Naive thymus-derived CD4-positive, alpha-beta T cell (primary cell): ENCODE measurements at regions not wholly inside any gene's neighbourhood (a gene's known extent, or its start where the extent isn't known, plus 50 kb on each side); places are given as distances from the start of the nearest gene placed in this dataset.

Experiments used
- ATAC-seq: fragments of 150-1000 bp; cut with Tn5 transposase; 2 replicates; pipeline ENCODE4 v1.10.0; 2021; ENCODE audit warnings: mild to moderate bottlenecking, moderate library complexity
- CTCF ChIA-PET: fragments of 350-600 bp; sonication (Branson Sonifier 250); formaldehyde crosslinking; loops from one replicate; lab custom pipeline; 2021; ENCODE audit warnings: antibody characterized with exemption; lab: Charles Lee
- POLR2A ChIA-PET: fragments of 350-600 bp; sonication (Branson Sonifier 250); formaldehyde crosslinking; loops from one replicate; lab custom pipeline; 2021; ENCODE audit warnings: antibody characterized with exemption, inconsistent platforms; lab: Charles Lee
- DNase-seq, 9 donors: peaks; one replicate each; pipeline versions ENCODE4 v3.0.0 to v3.0.0-alpha.2; 2020 to 2022; ENCODE audit warnings: mixed read lengths in 1 of 9
- H3K27ac ChIP-seq: one replicate; pipeline ENCODE4 v1.7.0; 2013; ENCODE audit warnings: mild to moderate bottlenecking, low read depth, low read length, moderate library complexity
- H3K27me3 ChIP-seq, 2 donors: one replicate each; pipeline ENCODE4 v1.7.0; 2013; ENCODE audit warnings: low read length in 2 of 2, mild to moderate bottlenecking in 2 of 2, moderate library complexity in 2 of 2; ENCODE audit not compliant: control insufficient read depth in 2 of 2, insufficient read depth in 2 of 2
- H3K36me3 ChIP-seq, 3 experiments: 1 replicate in 2 of 3; 2 replicates in 1 of 3; pipeline ENCODE4 v1.7.0; 2013; ENCODE audit warnings: low read length in 3 of 3, mild to moderate bottlenecking in 3 of 3, moderate library complexity in 1 of 3; ENCODE audit not compliant: insufficient read depth in 3 of 3, control insufficient read depth in 2 of 3
- H3K4me1 ChIP-seq, 2 donors: one replicate each; pipeline ENCODE4 v1.7.0; 2013; ENCODE audit warnings: low read length in 2 of 2, mild to moderate bottlenecking in 2 of 2, moderate library complexity in 1 of 2; ENCODE audit not compliant: control insufficient read depth in 2 of 2, insufficient read depth in 2 of 2
- H3K4me3 ChIP-seq: 2 replicates; pipeline ENCODE4 v1.7.0; 2013; ENCODE audit warnings: mild to moderate bottlenecking, low read length
- H3K9me3 ChIP-seq, 3 experiments: 1 replicate in 2 of 3; 2 replicates in 1 of 3; pipeline ENCODE4 v1.7.0; 2013; ENCODE audit warnings: low read length in 3 of 3; ENCODE audit not compliant: control insufficient read depth in 2 of 3
- H3K27ac Mint-ChIP-seq, 9 donors: one replicate each; pipeline ENCODE4 v1.8.0; 2020 to 2022; ENCODE audit warnings: mixed read lengths in 9 of 9, mild to moderate bottlenecking in 8 of 9, moderate library complexity in 5 of 9, inconsistent platforms in 2 of 9
- H3K27me3 Mint-ChIP-seq, 5 donors: one replicate each; pipeline ENCODE4 v1.8.0; 2021 to 2022; ENCODE audit warnings: mixed read lengths in 5 of 5, mild to moderate bottlenecking in 1 of 5
- H3K36me3 Mint-ChIP-seq, 5 donors: one replicate each; pipeline ENCODE4 v1.8.0; 2020 to 2022; ENCODE audit warnings: mixed read lengths in 5 of 5, mild to moderate bottlenecking in 3 of 5, inconsistent platforms in 1 of 5
- H3K4me1 Mint-ChIP-seq, 7 donors: one replicate each; pipeline ENCODE4 v1.8.0; 2020 to 2022; ENCODE audit warnings: mixed read lengths in 7 of 7, mild to moderate bottlenecking in 3 of 7, inconsistent platforms in 1 of 7
- H3K4me3 Mint-ChIP-seq, 10 donors: one replicate each; pipeline ENCODE4 v1.8.0; 2020 to 2022; ENCODE audit warnings: mild to moderate bottlenecking in 10 of 10, mixed read lengths in 10 of 10, moderate library complexity in 6 of 10, inconsistent platforms in 2 of 10
- H3K9me3 Mint-ChIP-seq, 11 donors: one replicate each; pipeline ENCODE4 v1.8.0; 2020 to 2022; ENCODE audit warnings: mixed read lengths in 11 of 11, mild to moderate bottlenecking in 4 of 11, inconsistent platforms in 1 of 11, moderate library complexity in 1 of 11
- intact Hi-C, 2 donors: fragments of 100-400 bp; cut with micrococcal nuclease; formaldehyde crosslinking; loops; one replicate each; pipeline ENCODE4 v1.15.1; 2023

GRCh38 chr6:132079286-132079685 is 128.1 kb upstream of the CCN2 start:
- POLR2A ChIA-PET, result no interaction called here
- intact Hi-C loops, result no loop called here
- CTCF ChIA-PET, result no interaction called here
- H3K27ac ChIP-seq, result no peak overlapping the region
- Mint-ChIP-seq H3K9me3 (peaks cover 0 to 7% (median 0%) of the 10 kb centered on the region in 11 donors), H3K27me3 (peaks cover 0 to 20% (median 6%) of the 10 kb centered on the region in 5 donors), H3K36me3 (no peaks in the 10 kb centered on the region), H3K27ac (no peak overlapping the region), H3K4me1 (no peaks in the 10 kb centered on the region), H3K4me3 (no peak overlapping the region)
- H3K36me3 ChIP-seq, result no peaks in the 10 kb centered on the region
- no peak overlapping the region for H3K4me3 ChIP-seq
- no peak for DNase-seq
- H3K9me3 ChIP-seq, result no peaks in the 10 kb centered on the region
- H3K27me3 ChIP-seq, result no peaks in the 10 kb centered on the region
- no peak for ATAC-seq
- H3K4me1 ChIP-seq, result no peaks in the 10 kb centered on the region

- Histone ChIP-seq H3K9me3 (no peaks in the 10 kb centered on the region), H3K36me3 (no peaks in the 10 kb centered on the region), H3K27me3 (no peaks in the 10 kb centered on the region), H3K27ac (no peak overlapping the region), H3K4me1 (no peaks in the 10 kb centered on the region), H3K4me3 (no peak overlapping the region)
- no peak overlapping the region for H3K27ac Mint-ChIP-seq
- H3K4me1 Mint-ChIP-seq, result no peaks in the 10 kb centered on the region
- no peak overlapping the region for H3K4me3 Mint-ChIP-seq
- H3K9me3 Mint-ChIP-seq, result peaks cover 0 to 4% (median 0%) of the 10 kb centered on the region in 11 donors
- no peaks in the 10 kb centered on the region for H3K36me3 Mint-ChIP-seq
- ChIA-PET CTCF (no interaction called here), POLR2A (no interaction called here)
- H3K27me3 Mint-ChIP-seq, result peaks cover 0 to 15% (median 10%) of the 10 kb centered on the region in 5 donors
- intact Hi-C loops, result no loop called here
- DNase-seq (no peak), ATAC-seq (no peak)
Measured at GRCh38 chr6:132076452-132076851, 125.3 kb upstream of the CCN2 start.

GRCh38 chr6:132072831-132073230 is 121.7 kb upstream of the CCN2 start:
- DNase-seq, result no peak
- H3K4me3 Mint-ChIP-seq, result no peak overlapping the region
- H3K4me1 ChIP-seq, result no peaks in the 10 kb centered on the region
- ChIA-PET POLR2A (no interaction called here), CTCF (no interaction called here)
- intact Hi-C loops, result no loop called here
- no peaks in the 10 kb centered on the region for H3K36me3 ChIP-seq
- H3K36me3 Mint-ChIP-seq, result no peaks in the 10 kb centered on the region
- no peak overlapping the region for H3K27ac ChIP-seq
- peaks cover 0 to 4% (median 0%) of the 10 kb centered on the region in 11 donors for H3K9me3 Mint-ChIP-seq
- H3K4me1 Mint-ChIP-seq, result no peaks in the 10 kb centered on the region
- no peak for ATAC-seq
- no peak overlapping the region for H3K4me3 ChIP-seq
- H3K9me3 ChIP-seq, result no peaks in the 10 kb centered on the region
- no peak overlapping the region for H3K27ac Mint-ChIP-seq
- H3K27me3 Mint-ChIP-seq, result peaks cover 0 to 15% (median 10%) of the 10 kb centered on the region in 5 donors
- H3K27me3 ChIP-seq, result no peaks in the 10 kb centered on the region

GRCh38 chr6:132072271-132072670 is 121.1 kb upstream of the CCN2 start:
- POLR2A ChIA-PET, result no interaction called here

GRCh38 chr6:132070356-132070755 is 119.2 kb upstream of the CCN2 start:
- no peaks in the 10 kb centered on the region for H3K27me3 ChIP-seq
- H3K4me3 ChIP-seq, result no peak overlapping the region
- H3K36me3 ChIP-seq, result no peaks in the 10 kb centered on the region
- peaks cover 0 to 3% (median 0%) of the 10 kb centered on the region in 11 donors for H3K9me3 Mint-ChIP-seq
- no peak overlapping the region for H3K27ac Mint-ChIP-seq
- H3K4me1 ChIP-seq, result no peaks in the 10 kb centered on the region
- no peaks in the 10 kb centered on the region for H3K9me3 ChIP-seq
- ATAC-seq (no peak), DNase-seq (no peak)
- ChIA-PET POLR2A (no interaction called here), CTCF (interaction anchor here (0.7 kb wide), 1 partner anchor 9 kb away, joined by 3 read pairs; no protein-coding TSS in a partner anchor)
- H3K27ac ChIP-seq, result no peak overlapping the region
- H3K27me3 Mint-ChIP-seq, result peaks cover 0 to 6% (median under 1%) of the 10 kb centered on the region in 5 donors
- no peak overlapping the region for H3K4me3 Mint-ChIP-seq
- no peaks in the 10 kb centered on the region for H3K36me3 Mint-ChIP-seq
- intact Hi-C loops, result no loop called here
- no peaks in the 10 kb centered on the region for H3K4me1 Mint-ChIP-seq

More at GRCh38 chr6:132072271-132072670, 121.1 kb upstream of the CCN2 start:
- no peak for ATAC-seq
- no peaks in the 10 kb centered on the region for H3K9me3 ChIP-seq
- intact Hi-C loops, result no loop called here
- Mint-ChIP-seq H3K4me3 (no peak overlapping the region), H3K27ac (no peak overlapping the region), H3K9me3 (peaks cover 0 to 4% (median 0%) of the 10 kb centered on the region in 11 donors), H3K4me1 (no peaks in the 10 kb centered on the region), H3K27me3 (peaks cover 0 to 15% (median 10%) of the 10 kb centered on the region in 5 donors), H3K36me3 (no peaks in the 10 kb centered on the region)
- H3K4me3 ChIP-seq, result no peak overlapping the region
- no peaks in the 10 kb centered on the region for H3K27me3 ChIP-seq
- no peaks in the 10 kb centered on the region for H3K4me1 ChIP-seq
- H3K27ac ChIP-seq, result no peak overlapping the region
- DNase-seq, result no peak
- H3K36me3 ChIP-seq, result no peaks in the 10 kb centered on the region
- CTCF ChIA-PET, result no interaction called here

- POLR2A ChIA-PET, result no interaction called here
- H3K36me3 Mint-ChIP-seq, result no peaks in the 10 kb centered on the region
- intact Hi-C loops, result no loop called here
- H3K27ac Mint-ChIP-seq, result no peak overlapping the region
- no peaks in the 10 kb centered on the region for H3K4me1 Mint-ChIP-seq
- Histone ChIP-seq H3K9me3 (no peaks in the 10 kb centered on the region), H3K27me3 (no peaks in the 10 kb centered on the region), H3K4me1 (no peaks in the 10 kb centered on the region), H3K36me3 (no peaks in the 10 kb centered on the region), H3K4me3 (no peak overlapping the region), H3K27ac (no peak overlapping the region)
- CTCF ChIA-PET, result no interaction called here
- H3K9me3 Mint-ChIP-seq, result peaks cover 0 to 3% (median 0%) of the 10 kb centered on the region in 11 donors
- no peak overlapping the region for H3K4me3 Mint-ChIP-seq
- H3K27me3 Mint-ChIP-seq, result peaks cover 0 to 5% (median 0%) of the 10 kb centered on the region in 5 donors
- DNase-seq (no peak), ATAC-seq (no peak)
Measured at GRCh38 chr6:132068766-132069165, 117.6 kb upstream of the CCN2 start.

- H3K27me3 Mint-ChIP-seq, result peaks cover 0 to 9% (median 0%) of the 10 kb centered on the region in 5 donors
- no peaks in the 10 kb centered on the region for H3K27me3 ChIP-seq
- no peaks in the 10 kb centered on the region for H3K4me1 Mint-ChIP-seq
- no peak overlapping the region for H3K27ac Mint-ChIP-seq
- DNase-seq (no peak), ATAC-seq (no peak)
- no peaks in the 10 kb centered on the region for H3K4me1 ChIP-seq
- no peak overlapping the region for H3K4me3 ChIP-seq
- CTCF ChIA-PET, result no interaction called here
- H3K36me3 ChIP-seq, result no peaks in the 10 kb centered on the region
- POLR2A ChIA-PET, result no interaction called here
- peaks cover 0 to 3% (median 0%) of the 10 kb centered on the region in 11 donors for H3K9me3 Mint-ChIP-seq
- no peaks in the 10 kb centered on the region for H3K36me3 Mint-ChIP-seq
- no peak overlapping the region for H3K27ac ChIP-seq
- H3K9me3 ChIP-seq, result no peaks in the 10 kb centered on the region
- intact Hi-C loops, result no loop called here
- H3K4me3 Mint-ChIP-seq, result no peak overlapping the region
Measured at GRCh38 chr6:132067286-132067685, 116.1 kb upstream of the CCN2 start.
